Stimulated activated CD8-positive, alpha-beta memory T cell treated with anti-CD3 and anti-CD28 coated beads, Interleukin-12 subunit alpha, Interleukin-12 subunit beta, amount 100 ng/mL, for 1 hour (primary cell): ENCODE measurements at regions not wholly inside any gene's neighbourhood (a gene's known extent, or its start where the extent isn't known, plus 50 kb on each side); places are given as distances from the start of the nearest gene placed in this dataset.

Source experiments
- DNase-seq: peaks from one replicate; pipeline ENCODE4 v3.0.0-alpha.2; 2020; ENCODE audit warnings: low read depth

GRCh38 chrX:42946544-42947194 is 168.7 kb upstream of the PPP1R2C start:
- no peak for DNase-seq

- no peak for DNase-seq
Measured at GRCh38 chrX:42948723-42949657, 171.0 kb upstream of the PPP1R2C start.

- no peak for DNase-seq
Measured at GRCh38 chrX:42951747-42952146, 173.8 kb upstream of the PPP1R2C start.

GRCh38 chrX:42952621-42953020 is 174.7 kb upstream of the PPP1R2C start:
- no peak for DNase-seq

- DNase-seq = no peak
Measured at GRCh38 chrX:42954880-42955279, 176.9 kb upstream of the PPP1R2C start.

GRCh38 chrX:42955349-42955748 is 177.4 kb upstream of the PPP1R2C start:
- DNase-seq = no peak

- no peak for DNase-seq
Measured at GRCh38 chrX:42967681-42968300, 189.8 kb upstream of the PPP1R2C start.

GRCh38 chrX:42973321-42973720 is 195.4 kb upstream of the PPP1R2C start:
- DNase-seq = no peak

- DNase-seq = no peak
Measured at GRCh38 chrX:42975906-42976305, 197.9 kb upstream of the PPP1R2C start.

- no peak for DNase-seq
Measured at GRCh38 chrX:42976746-42977366, 198.9 kb upstream of the PPP1R2C start.

GRCh38 chrX:42978655-42979379 is 200.9 kb upstream of the PPP1R2C start:
- DNase-seq = no peak

GRCh38 chrX:42988700-42989099 is 210.7 kb upstream of the PPP1R2C start:
- DNase-seq = no peak

GRCh38 chrX:42992199-42992943 is 214.4 kb upstream of the PPP1R2C start:
- DNase-seq = no peak

- no peak for DNase-seq
Measured at GRCh38 chrX:42996861-42997260, 218.9 kb upstream of the PPP1R2C start.

- no peak for DNase-seq
Measured at GRCh38 chrX:43000121-43000520, 222.2 kb upstream of the PPP1R2C start.

- DNase-seq = no peak
Measured at GRCh38 chrX:43002526-43003203, 224.7 kb upstream of the PPP1R2C start.

GRCh38 chrX:43003204-43003565 is 225.2 kb upstream of the PPP1R2C start:
- DNase-seq = no peak

GRCh38 chrX:43003939-43004338 is 226.0 kb upstream of the PPP1R2C start:
- no peak for DNase-seq

- DNase-seq = no peak
Measured at GRCh38 chrX:43005561-43005960, 227.6 kb upstream of the PPP1R2C start.

- DNase-seq = no peak
Measured at GRCh38 chrX:43008356-43008755, 230.4 kb upstream of the PPP1R2C start.

GRCh38 chrX:43016021-43016420 is 238.1 kb upstream of the PPP1R2C start:
- DNase-seq = no peak
